GM18858 (cell line): ENCODE measurements at regions not wholly inside any gene's neighbourhood (a gene's known extent, or its start where the extent isn't known, plus 50 kb on each side); places are given as distances from the start of the nearest gene placed in this dataset.
A peak's percentile ranks its signal among the peaks of the same experiment; 100 is the strongest.

Experiments used
- ATAC-seq: cut with Tn5 transposase; IDR thresholded peaks from one replicate; pipeline ENCODE4 v1.9.1; 2021; ENCODE audit not compliant: unreplicated experiment

- no peak for ATAC-seq
Observed at GRCh38 chr9:12930906-12931305, 156.1 kb downstream of the LURAP1L start.

GRCh38 chr9:12933957-12934356 lies 159.1 kb downstream of the LURAP1L start:
- ATAC-seq = no peak

GRCh38 chr9:12934545-12935272 lies 159.9 kb downstream of the LURAP1L start:
- peak; percentile 50 for ATAC-seq

GRCh38 chr9:12935714-12936113 lies 160.9 kb downstream of the LURAP1L start:
- no peak for ATAC-seq

GRCh38 chr9:12954441-12954840 lies 179.6 kb downstream of the LURAP1L start:
- peak; percentile 69 for ATAC-seq

- ATAC-seq = no peak
Observed at GRCh38 chr9:12955510-12956163, 180.8 kb downstream of the LURAP1L start.

- no peak for ATAC-seq
Observed at GRCh38 chr9:12956261-12956660, 181.4 kb downstream of the LURAP1L start.

- ATAC-seq = no peak
Observed at GRCh38 chr9:12956805-12957204, 182.0 kb downstream of the LURAP1L start.

GRCh38 chr9:12958279-12958678 lies 183.5 kb downstream of the LURAP1L start:
- ATAC-seq = no peak

GRCh38 chr9:12958708-12959107 lies 183.9 kb downstream of the LURAP1L start:
- ATAC-seq = no peak

GRCh38 chr9:12961276-12961809 lies 186.5 kb downstream of the LURAP1L start:
- ATAC-seq = no peak

GRCh38 chr9:12963537-12963936 lies 188.7 kb downstream of the LURAP1L start:
- no peak for ATAC-seq

- no peak for ATAC-seq
Observed at GRCh38 chr9:12964271-12964670, 189.5 kb downstream of the LURAP1L start.

- ATAC-seq = no peak
Observed at GRCh38 chr9:12965303-12965702, 190.5 kb downstream of the LURAP1L start.

- ATAC-seq = no peak
Observed at GRCh38 chr9:12968093-12968492, 193.3 kb downstream of the LURAP1L start.

GRCh38 chr9:12972608-12973589 lies 198.1 kb downstream of the LURAP1L start:
- no peak for ATAC-seq

- no peak for ATAC-seq
Observed at GRCh38 chr9:12973710-12974109, 198.9 kb downstream of the LURAP1L start.

- no peak for ATAC-seq
Observed at GRCh38 chr9:12974671-12975070, 199.9 kb downstream of the LURAP1L start.

- no peak for ATAC-seq
Observed at GRCh38 chr9:12975496-12975895, 200.7 kb downstream of the LURAP1L start.

GRCh38 chr9:12980085-12980851 lies 205.4 kb downstream of the LURAP1L start:
- no peak for ATAC-seq
